ENCODE measurements at regions not wholly inside any gene's neighbourhood (a gene's known extent, or its start where the extent isn't known, plus 50 kb on each side); places are given as distances from the start of the nearest gene placed in this dataset.

DNA sequence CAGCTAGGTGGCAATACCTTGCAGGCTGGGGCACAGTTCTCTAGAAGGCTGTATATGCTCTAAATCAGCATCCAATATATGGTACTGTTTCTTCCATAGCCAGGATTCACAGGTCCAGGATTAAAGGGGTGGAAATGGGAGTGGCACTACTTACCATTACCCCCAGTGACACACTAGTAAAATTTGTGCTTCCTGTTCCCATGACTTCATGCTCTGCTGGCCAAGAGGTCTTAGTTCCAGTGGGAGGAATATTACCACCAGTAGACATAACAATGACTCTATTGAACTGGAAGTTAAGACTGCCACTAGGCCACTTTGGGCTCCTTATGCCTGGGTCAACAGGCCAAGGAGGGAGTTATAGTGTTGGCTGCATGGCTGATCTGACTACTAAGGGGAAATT, 174.3 kb upstream of the TNFAIP3 start:
- TF ChIP-seq, protein P1, sequence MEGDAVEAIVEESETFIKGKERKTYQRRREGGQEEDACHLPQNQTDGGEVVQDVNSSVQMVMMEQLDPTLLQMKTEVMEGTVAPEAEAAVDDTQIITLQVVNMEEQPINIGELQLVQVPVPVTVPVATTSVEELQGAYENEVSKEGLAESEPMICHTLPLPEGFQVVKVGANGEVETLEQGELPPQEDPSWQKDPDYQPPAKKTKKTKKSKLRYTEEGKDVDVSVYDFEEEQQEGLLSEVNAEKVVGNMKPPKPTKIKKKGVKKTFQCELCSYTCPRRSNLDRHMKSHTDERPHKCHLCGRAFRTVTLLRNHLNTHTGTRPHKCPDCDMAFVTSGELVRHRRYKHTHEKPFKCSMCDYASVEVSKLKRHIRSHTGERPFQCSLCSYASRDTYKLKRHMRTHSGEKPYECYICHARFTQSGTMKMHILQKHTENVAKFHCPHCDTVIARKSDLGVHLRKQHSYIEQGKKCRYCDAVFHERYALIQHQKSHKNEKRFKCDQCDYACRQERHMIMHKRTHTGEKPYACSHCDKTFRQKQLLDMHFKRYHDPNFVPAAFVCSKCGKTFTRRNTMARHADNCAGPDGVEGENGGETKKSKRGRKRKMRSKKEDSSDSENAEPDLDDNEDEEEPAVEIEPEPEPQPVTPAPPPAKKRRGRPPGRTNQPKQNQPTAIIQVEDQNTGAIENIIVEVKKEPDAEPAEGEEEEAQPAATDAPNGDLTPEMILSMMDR (IDR thresholded peaks at IDR 0.05) = no peak
- no peak for TF ChIP-seq EZH2 (IDR thresholded peaks at IDR 0.05; ENCODE audit: borderline replicate concordance, insufficient read depth, low read depth, low read length, poor library complexity, severe bottlenecking)
